ENCODE measurements at regions not wholly inside any gene's neighbourhood (a gene's known extent, or its start where the extent isn't known, plus 50 kb on each side); places are given as distances from the start of the nearest gene placed in this dataset.

DNA sequence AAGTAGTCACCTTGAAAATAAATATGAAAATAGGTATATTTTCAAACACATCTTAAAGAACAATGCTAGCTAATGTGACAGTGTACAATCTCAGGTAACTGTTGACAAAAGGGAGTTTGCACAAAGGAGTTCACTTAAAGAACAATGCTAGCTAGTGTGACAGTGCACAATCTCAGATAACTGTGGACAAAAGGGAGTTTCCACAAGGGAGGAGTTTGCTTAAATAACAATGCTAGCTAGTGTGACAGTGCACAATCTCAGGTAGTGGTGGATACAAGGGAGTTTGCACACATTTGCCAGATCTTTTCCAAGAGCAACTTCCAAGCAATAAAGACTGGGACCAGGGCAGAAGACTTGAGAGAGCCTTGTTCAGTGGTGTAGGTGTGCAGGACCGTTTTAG lies 442.9 kb upstream of the FTMT start:
- H3K27me3 ChIP-seq (ENCODE audit: low read length): no peaks in the 10 kb centered on the region

DNA sequence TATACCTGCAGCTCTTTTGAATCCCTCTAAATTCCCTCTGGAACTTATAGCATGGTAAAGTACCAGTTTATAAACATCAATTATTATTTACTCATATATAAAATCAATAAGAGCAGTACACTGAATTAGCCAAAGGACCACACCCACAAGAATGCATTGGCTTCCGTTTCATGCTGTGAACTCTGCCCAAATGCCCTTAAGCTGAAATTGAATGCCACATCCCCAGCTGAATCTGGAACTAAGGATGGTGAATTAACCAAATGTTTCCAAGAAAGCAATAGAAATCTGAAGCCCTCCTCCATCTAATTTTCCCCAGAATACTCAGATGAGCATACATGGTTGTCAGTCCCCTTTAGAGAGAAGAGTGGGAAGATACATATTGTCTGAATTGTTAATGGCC lies 436.4 kb upstream of the FTMT start:
- Histone ChIP-seq H3K27ac (ENCODE audit: low read depth, low read length) (no peak overlapping the region), H2AFZ (ENCODE audit: low read depth, low read length, severe bottlenecking) (no peak overlapping the region), H3K4me3 (ENCODE audit: insufficient read depth, low read length, poor library complexity, severe bottlenecking) (no peak overlapping the region), H3K9ac (ENCODE audit: low read length) (no peak overlapping the region), H3K36me3 (ENCODE audit: low read length) (no peaks in the 10 kb centered on the region), H3K79me2 (ENCODE audit: insufficient read depth, low read length) (no peaks in the 10 kb centered on the region), H3K27me3 (ENCODE audit: low read length) (no peaks in the 10 kb centered on the region), H4K20me1 (ENCODE audit: low read depth, low read length) (no peaks in the 10 kb centered on the region), H3F3A (ENCODE audit: insufficient read depth) (no peaks in the 10 kb centered on the region), H3K4me2 (ENCODE audit: low read depth, low read length, poor library complexity, severe bottlenecking) (no peak overlapping the region), H3K9me2 (replicated peaks; ENCODE audit: insufficient read depth, low read length) (no peaks in the 10 kb centered on the region), H3K9me3 (ENCODE audit: insufficient read depth, low read length) (no peaks in the 10 kb centered on the region)
- no peak for TF ChIP-seq EZH2phosphoT487 (conservative IDR thresholded peaks at IDR 0.05; ENCODE audit: low read length)
- TF ChIP-seq, protein P1, sequence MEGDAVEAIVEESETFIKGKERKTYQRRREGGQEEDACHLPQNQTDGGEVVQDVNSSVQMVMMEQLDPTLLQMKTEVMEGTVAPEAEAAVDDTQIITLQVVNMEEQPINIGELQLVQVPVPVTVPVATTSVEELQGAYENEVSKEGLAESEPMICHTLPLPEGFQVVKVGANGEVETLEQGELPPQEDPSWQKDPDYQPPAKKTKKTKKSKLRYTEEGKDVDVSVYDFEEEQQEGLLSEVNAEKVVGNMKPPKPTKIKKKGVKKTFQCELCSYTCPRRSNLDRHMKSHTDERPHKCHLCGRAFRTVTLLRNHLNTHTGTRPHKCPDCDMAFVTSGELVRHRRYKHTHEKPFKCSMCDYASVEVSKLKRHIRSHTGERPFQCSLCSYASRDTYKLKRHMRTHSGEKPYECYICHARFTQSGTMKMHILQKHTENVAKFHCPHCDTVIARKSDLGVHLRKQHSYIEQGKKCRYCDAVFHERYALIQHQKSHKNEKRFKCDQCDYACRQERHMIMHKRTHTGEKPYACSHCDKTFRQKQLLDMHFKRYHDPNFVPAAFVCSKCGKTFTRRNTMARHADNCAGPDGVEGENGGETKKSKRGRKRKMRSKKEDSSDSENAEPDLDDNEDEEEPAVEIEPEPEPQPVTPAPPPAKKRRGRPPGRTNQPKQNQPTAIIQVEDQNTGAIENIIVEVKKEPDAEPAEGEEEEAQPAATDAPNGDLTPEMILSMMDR (IDR thresholded peaks at IDR 0.05; ENCODE audit: insufficient read depth, low read length, poor library complexity, severe bottlenecking): no peak

More for the DNA sequence above, 442.9 kb upstream of the FTMT start:
- Histone ChIP-seq H3K79me2 (ENCODE audit: insufficient read depth, low read length) (no peaks in the 10 kb centered on the region), H4K20me1 (ENCODE audit: low read depth, low read length) (no peaks in the 10 kb centered on the region), H3K4me2 (ENCODE audit: low read depth, low read length, poor library complexity, severe bottlenecking) (no peak overlapping the region), H3K9me2 (replicated peaks; ENCODE audit: insufficient read depth, low read length) (no peaks in the 10 kb centered on the region), H3K36me3 (ENCODE audit: low read length) (no peaks in the 10 kb centered on the region), H3K9ac (ENCODE audit: low read length) (no peak overlapping the region), H3K4me3 (ENCODE audit: insufficient read depth, low read length, poor library complexity, severe bottlenecking) (no peak overlapping the region), H3K9me3 (ENCODE audit: insufficient read depth, low read length) (no peaks in the 10 kb centered on the region), H3K27ac (ENCODE audit: low read depth, low read length) (no peak overlapping the region), H2AFZ (ENCODE audit: low read depth, low read length, severe bottlenecking) (no peak overlapping the region), H3F3A (ENCODE audit: insufficient read depth) (no peaks in the 10 kb centered on the region)
- no peak for TF ChIP-seq EZH2phosphoT487 (conservative IDR thresholded peaks at IDR 0.05; ENCODE audit: low read length)
- TF ChIP-seq, protein P1 (IDR thresholded peaks at IDR 0.05; ENCODE audit: insufficient read depth, low read length, poor library complexity, severe bottlenecking): no peak

DNA sequence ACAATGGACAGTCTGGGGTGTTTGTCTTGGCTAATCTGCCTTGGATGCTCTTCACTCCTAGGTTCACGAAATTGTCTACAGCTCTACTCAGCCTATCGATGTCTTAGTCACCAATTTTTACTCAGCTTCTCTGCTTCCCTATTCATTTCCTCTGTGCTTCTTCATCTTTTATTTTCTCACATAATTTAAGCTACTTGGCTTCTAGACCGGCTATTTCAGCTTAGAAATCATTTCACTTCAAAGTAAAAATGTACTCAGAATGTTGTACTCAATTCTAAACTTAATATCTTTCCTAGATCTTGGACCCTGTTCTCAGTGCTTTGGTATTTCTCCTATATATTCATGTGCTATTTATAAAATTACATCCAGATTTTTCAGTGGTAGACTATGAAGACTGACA lies 430.0 kb upstream of the FTMT start:
- Histone ChIP-seq H3K9me2 (replicated peaks; ENCODE audit: insufficient read depth, low read length) (no peaks in the 10 kb centered on the region), H3K79me2 (ENCODE audit: insufficient read depth, low read length) (no peaks in the 10 kb centered on the region), H3K36me3 (ENCODE audit: low read length) (no peaks in the 10 kb centered on the region), H3K9ac (ENCODE audit: low read length) (no peak overlapping the region), H3F3A (ENCODE audit: insufficient read depth) (no peaks in the 10 kb centered on the region), H4K20me1 (ENCODE audit: low read depth, low read length) (no peaks in the 10 kb centered on the region), H3K4me3 (ENCODE audit: insufficient read depth, low read length, poor library complexity, severe bottlenecking) (no peak overlapping the region), H3K27ac (ENCODE audit: low read depth, low read length) (no peak overlapping the region), H3K27me3 (ENCODE audit: low read length) (no peaks in the 10 kb centered on the region), H2AFZ (ENCODE audit: low read depth, low read length, severe bottlenecking) (no peak overlapping the region), H3K4me2 (ENCODE audit: low read depth, low read length, poor library complexity, severe bottlenecking) (no peak overlapping the region), H3K9me3 (ENCODE audit: insufficient read depth, low read length) (no peaks in the 10 kb centered on the region)
- TF ChIP-seq, protein P1 (IDR thresholded peaks at IDR 0.05; ENCODE audit: insufficient read depth, low read length, poor library complexity, severe bottlenecking): no peak

DNA sequence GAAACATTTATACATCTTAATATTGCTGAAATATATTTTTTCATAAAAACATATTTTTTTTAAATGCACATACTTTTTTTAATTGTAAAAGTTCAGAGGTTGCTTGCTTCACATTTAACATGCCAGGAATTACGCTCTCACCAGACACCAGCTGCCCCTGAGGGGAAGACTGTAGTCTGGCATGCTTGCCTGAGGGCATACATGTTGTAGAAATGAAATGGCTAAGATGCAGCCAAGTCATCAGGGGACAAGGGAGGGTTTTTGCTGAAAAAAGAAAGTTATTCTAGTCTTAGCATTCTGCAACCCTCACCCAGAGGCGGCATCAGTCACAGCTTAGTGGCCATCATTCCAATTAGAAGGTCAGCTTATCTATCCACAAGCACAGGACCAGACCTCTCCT lies 426.7 kb upstream of the FTMT start:
- no peaks in the 10 kb centered on the region for H4K20me1 ChIP-seq (ENCODE audit: low read depth, low read length)
- no peaks in the 10 kb centered on the region for H3K36me3 ChIP-seq (ENCODE audit: low read length)
- no peaks in the 10 kb centered on the region for H3K9me3 ChIP-seq (ENCODE audit: insufficient read depth, low read length)
- H3K9me2 ChIP-seq (replicated peaks; ENCODE audit: insufficient read depth, low read length): no peaks in the 10 kb centered on the region
- no peaks in the 10 kb centered on the region for H3F3A ChIP-seq (ENCODE audit: insufficient read depth)
- TF ChIP-seq, protein P1 (IDR thresholded peaks at IDR 0.05; ENCODE audit: insufficient read depth, low read length, poor library complexity, severe bottlenecking): no peak
- no peak overlapping the region for H3K27ac ChIP-seq (ENCODE audit: low read depth, low read length)
- no peak overlapping the region for H3K4me3 ChIP-seq (ENCODE audit: insufficient read depth, low read length, poor library complexity, severe bottlenecking)
- H3K79me2 ChIP-seq (ENCODE audit: insufficient read depth, low read length): no peaks in the 10 kb centered on the region
- H3K9ac ChIP-seq (ENCODE audit: low read length): no peak overlapping the region
- no peak overlapping the region for H3K4me2 ChIP-seq (ENCODE audit: low read depth, low read length, poor library complexity, severe bottlenecking)
- no peak overlapping the region for H2AFZ ChIP-seq (ENCODE audit: low read depth, low read length, severe bottlenecking)
- H3K27me3 ChIP-seq (ENCODE audit: low read length): no peaks in the 10 kb centered on the region

Data from SU-DHL-6 (cell line).